ENCODE measurements at regions not wholly inside any gene's neighbourhood (a gene's known extent, or its start where the extent isn't known, plus 50 kb on each side); places are given as distances from the start of the nearest gene placed in this dataset.
A peak's percentile ranks its signal among the peaks of the same experiment; 100 is the strongest.

- no peak for DNase-seq (ENCODE audit: low read depth in 2 of 2, low spot score in 1 of 2)
Observed at GRCh38 chr10:91127341-91128082, 93.0 kb upstream of the PCGF5 start.

GRCh38 chr10:91135113-91135512 lies 85.3 kb upstream of the PCGF5 start:
- no peak for DNase-seq (ENCODE audit: low read depth in 2 of 2, low spot score in 1 of 2)

- no peak for DNase-seq (ENCODE audit: low read depth in 2 of 2, low spot score in 1 of 2)
Observed at GRCh38 chr10:91137011-91137643, 83.3 kb upstream of the PCGF5 start.

DNA sequence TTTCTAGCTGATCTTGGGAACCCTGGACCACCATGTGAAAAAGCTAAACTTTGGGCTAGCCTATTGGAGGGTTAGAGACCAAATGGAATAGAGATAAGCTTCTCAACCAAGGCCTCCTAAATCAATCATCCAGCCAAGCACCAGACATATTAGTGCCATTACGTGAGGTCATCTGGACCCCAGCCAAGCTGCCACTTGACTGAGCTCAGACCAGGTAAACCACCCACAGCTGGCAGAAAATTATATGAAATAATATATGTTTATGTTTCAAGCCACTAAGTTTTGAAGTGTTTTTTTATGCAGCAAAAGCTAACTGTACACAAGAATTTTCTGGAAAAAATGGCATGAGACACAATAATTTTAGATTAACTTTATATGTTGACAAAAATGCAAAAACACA lies 82.6 kb upstream of the PCGF5 start:
- no peak for DNase-seq (ENCODE audit: low read depth in 2 of 2, low spot score in 1 of 2)

DNA sequence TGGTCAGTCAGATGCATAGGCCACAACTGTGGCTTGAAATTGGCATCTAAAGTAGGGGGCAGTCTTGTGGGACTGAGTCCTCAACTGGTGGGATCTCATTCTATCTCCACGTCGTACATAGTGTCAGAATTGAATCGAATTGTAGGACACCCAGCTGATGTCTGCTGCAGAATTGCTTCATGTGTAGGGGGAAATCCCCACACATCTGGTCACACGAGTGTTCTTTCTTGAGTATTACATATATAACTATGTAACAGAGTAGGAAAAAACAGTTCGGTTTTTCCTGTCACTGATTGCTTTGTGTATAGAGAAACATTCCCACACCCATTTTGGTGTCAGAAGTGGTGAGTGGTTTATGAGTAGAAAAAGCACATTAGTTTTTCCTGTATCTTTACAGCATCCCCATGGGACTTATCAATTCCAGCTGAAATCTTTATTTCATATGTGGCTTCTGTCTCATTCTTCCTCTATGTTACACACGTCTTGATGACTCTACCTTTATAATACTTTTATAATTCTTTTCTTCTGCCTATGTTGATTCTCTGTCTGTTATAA lies 79.4 kb upstream of the PCGF5 start:
- DNase-seq (ENCODE audit: low read depth in 2 of 2, low spot score in 1 of 2) = no peak

GRCh38 chr10:91144961-91145360 lies 75.5 kb upstream of the PCGF5 start:
- DNase-seq (ENCODE audit: low read depth in 2 of 2, low spot score in 1 of 2) = no peak

DNA sequence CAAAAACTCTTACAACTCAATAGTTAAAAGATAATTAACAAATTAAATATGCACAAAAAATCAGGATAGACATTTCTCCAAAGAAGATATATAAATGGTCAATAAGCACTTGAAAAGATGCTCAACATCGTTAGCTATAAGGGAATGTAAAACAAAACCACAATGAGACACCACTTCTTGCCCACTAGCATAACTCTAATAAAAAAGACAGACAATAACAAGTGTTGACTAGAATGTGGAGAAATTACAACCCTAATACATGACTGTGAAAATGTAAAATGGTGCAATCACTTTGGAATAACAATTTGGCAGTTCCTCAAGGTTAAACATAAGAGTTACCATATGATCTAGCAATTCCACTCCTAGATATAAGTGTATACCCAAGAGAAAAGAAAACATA lies 74.3 kb upstream of the PCGF5 start:
- DNase-seq (ENCODE audit: low read depth in 2 of 2, low spot score in 1 of 2) = no peak

DNA sequence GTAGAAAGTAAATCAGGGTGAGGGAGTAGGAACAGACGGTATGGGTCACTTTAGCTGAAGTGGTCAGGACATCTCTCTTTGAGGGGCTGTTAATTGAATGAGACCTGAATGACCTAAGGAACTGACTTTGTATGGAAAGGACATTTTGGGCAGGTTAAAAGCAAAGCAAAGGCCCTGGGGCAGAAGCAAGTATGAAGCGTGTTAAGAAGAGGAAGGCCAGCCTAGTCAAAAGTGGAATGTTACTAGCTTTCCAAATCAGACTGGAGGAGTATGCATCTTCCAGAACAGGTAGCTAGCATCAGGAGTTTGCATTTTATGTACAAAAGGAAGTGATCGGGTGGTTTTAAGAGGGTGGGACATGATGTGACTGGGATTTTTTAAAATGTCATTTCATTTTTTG lies 70.9 kb upstream of the PCGF5 start:
- no peak for DNase-seq (ENCODE audit: low read depth in 2 of 2, low spot score in 1 of 2)

- DNase-seq (ENCODE audit: low read depth in 2 of 2, low spot score in 1 of 2) = no peak
Observed at GRCh38 chr10:91150631-91151030, 69.8 kb upstream of the PCGF5 start.

- DNase-seq (ENCODE audit: low read depth in 2 of 2, low spot score in 1 of 2) = no peak
Observed at GRCh38 chr10:91153508-91153907, 67.0 kb upstream of the PCGF5 start.

DNA sequence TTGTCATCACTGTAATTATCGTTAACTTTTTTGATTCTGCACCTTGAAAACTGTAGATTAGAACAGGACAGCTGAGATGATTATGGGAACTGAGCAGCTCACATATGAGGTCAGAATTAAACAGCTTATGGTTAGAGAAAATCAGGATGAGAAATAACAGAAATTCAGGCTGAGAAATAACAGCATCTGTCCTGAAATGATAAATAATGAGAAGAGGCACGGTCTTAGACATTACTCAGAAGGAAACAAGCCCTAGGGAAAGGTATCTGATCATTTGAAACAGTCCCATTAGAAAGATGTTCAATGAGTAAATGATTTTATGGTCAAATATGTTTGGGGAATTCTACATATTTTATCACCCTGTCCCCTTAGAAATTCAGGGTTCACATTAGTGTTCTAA lies 65.6 kb upstream of the PCGF5 start:
- DNase-seq (ENCODE audit: low read depth in 2 of 2, low spot score in 1 of 2) = no peak

- no peak for DNase-seq (ENCODE audit: low read depth in 2 of 2, low spot score in 1 of 2)
Observed at GRCh38 chr10:91156196-91156595, 64.3 kb upstream of the PCGF5 start.

GRCh38 chr10:91159254-91159783 lies 61.1 kb upstream of the PCGF5 start:
- no peak for DNase-seq (ENCODE audit: low read depth in 2 of 2, low spot score in 1 of 2)

GRCh38 chr10:91162050-91162494 lies 58.4 kb upstream of the PCGF5 start:
- no peak for DNase-seq (ENCODE audit: low read depth in 2 of 2, low spot score in 1 of 2)

- DNase-seq (ENCODE audit: low read depth in 2 of 2, low spot score in 1 of 2) = peak; percentile 36 to 51
Observed at GRCh38 chr10:91162495-91163268, 57.8 kb upstream of the PCGF5 start.

- DNase-seq (ENCODE audit: low read depth in 2 of 2, low spot score in 1 of 2) = peak; percentile 40 to 57
Observed at GRCh38 chr10:91163269-91163868, 57.1 kb upstream of the PCGF5 start.

DNA sequence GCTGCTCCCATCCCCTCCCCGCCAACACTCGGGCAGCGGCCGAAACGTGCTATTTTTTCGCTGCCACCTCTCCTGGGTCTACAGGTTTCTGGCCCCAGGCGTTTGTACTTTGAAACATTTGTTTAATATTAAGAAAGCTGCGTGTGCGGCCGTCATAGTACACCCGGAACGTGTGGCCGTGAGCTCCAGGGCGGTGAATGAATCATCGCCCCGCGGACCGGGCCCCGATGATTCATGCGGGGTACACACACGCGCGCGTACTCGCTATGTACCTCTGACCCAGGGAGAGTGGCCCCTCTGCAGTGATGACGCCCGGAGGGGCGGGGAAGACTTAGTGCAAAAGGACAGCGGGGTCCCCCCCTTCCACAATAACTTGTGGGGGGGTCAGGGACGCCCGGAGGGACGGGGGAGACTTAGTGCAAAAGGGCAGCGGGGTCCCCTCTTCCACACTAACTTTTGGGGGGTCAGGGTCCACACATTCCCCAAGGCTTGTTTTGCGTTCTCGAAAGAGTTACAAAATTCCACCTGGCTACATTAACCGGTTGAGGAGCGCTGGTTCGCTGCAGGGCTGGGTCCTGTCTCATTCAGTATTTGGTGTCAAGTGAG lies 56.5 kb upstream of the PCGF5 start:
- DNase-seq (ENCODE audit: low read depth in 2 of 2, low spot score in 1 of 2) = peak; percentile 28 to 46

DNA sequence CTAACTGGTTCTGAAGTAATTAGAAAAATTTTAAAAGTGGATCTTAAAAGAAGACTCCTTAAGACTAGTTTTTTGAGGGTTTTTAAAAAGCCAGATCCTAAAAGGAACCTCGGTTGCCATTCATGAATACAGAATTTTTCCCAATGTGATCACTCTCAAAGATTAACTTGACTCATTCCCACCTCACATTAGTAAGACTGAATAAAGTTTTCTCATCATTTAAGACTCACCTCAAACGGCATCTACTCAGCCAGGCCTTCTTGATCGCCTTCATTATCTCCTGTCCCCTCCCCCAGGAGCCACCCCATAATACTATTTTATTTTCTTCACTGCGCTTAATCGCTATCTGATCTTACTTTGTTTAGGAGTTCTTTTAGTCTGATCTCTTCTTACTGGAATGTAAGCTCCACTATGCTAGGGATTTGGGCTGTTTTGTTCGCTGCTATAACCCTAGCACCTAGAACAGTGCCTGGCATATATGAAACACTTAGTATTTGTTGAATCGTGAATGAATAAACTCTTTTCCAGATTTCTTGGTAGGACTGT lies 55.9 kb upstream of the PCGF5 start:
- no peak for DNase-seq (ENCODE audit: low read depth in 2 of 2, low spot score in 1 of 2)

- DNase-seq (ENCODE audit: low read depth in 2 of 2, low spot score in 1 of 2) = no peak
Observed at GRCh38 chr10:91167406-91167805, 53.1 kb upstream of the PCGF5 start.

GRCh38 chr10:91170418-91170817 lies 50.0 kb upstream of the PCGF5 start:
- no peak for DNase-seq (ENCODE audit: low read depth in 2 of 2, low spot score in 1 of 2)

Measured in stimulated activated CD8-positive, alpha-beta memory T cell treated with anti-CD3 and anti-CD28 coated beads, Interleukin-4, amount 100 ng/mL, for 1 hour (primary cell).